GM12878 (cell line): ENCODE measurements at regions not wholly inside any gene's neighbourhood (a gene's known extent, or its start where the extent isn't known, plus 50 kb on each side); places are given as distances from the start of the nearest gene placed in this dataset.

ENCODE experiments used
- ATAC-seq: fragments of 200-7000 bp; cut with Tn5 transposase; 3 replicates; pipeline ENCODE4 v1.9.1; 2020; ENCODE audit warnings: mild to moderate bottlenecking, moderate library complexity
- BruUV-seq: library from RNA; stranded (reverse); fragments of 400-500 nt; replicated peaks from 2 replicates; lab custom pipeline; 2021; lab: Mats Ljungman, UMichigan
- CTCF ChIA-PET: fragments of 300-600 bp; sonication (Branson Sonifier 250); formaldehyde crosslinking; extraction: SDS; loops from one replicate; lab custom pipeline; 2021; ENCODE audit warnings: inconsistent platforms; lab: Yijun Ruan, JAX
- POLR2A ChIA-PET: fragments of 350-600 bp; formaldehyde crosslinking; extraction: SDS; loops from one replicate; lab custom pipeline; 2021; ENCODE audit warnings: inconsistent platforms; lab: Charles Lee
- RAD21 ChIA-PET: fragments of 300-600 bp; sonication (Branson Sonifier 250); formaldehyde crosslinking; loops from one replicate; lab custom pipeline; 2023; ENCODE audit warnings: antibody characterized with exemption; ENCODE audit not compliant: unreplicated experiment; lab: Charles Lee
- SMC1A ChIA-PET: fragments of 300-600 bp; sonication (Branson Sonifier 250); formaldehyde crosslinking; loops from one replicate; lab custom pipeline; 2023; ENCODE audit not compliant: unreplicated experiment, uncharacterized antibody; lab: Charles Lee
- DNase-seq: peaks from one replicate; pipeline ENCODE4 v3.0.0-alpha.2; 2011; ENCODE audit warnings: low read depth, low spot score
- FAIRE-seq: peaks from 3 replicates; lab custom pipeline; 2011; peaks lifted over from hg19 to GRCh38; lab: Jason Lieb, UNC
- H2AFZ ChIP-seq: 2 replicates; pipeline ENCODE4 v1.6.0; 2011; ENCODE audit warnings: low read depth, low read length, control low read depth; ENCODE audit not compliant: control insufficient read depth
- H3K27ac ChIP-seq: 2 replicates; pipeline ENCODE4 v1.5.1; 2011; ENCODE audit warnings: control low read depth; ENCODE audit not compliant: control insufficient read depth, insufficient read depth
- H3K27me3 ChIP-seq, 2 experiments: replicated peaks in 1 of 2; 2 replicates each; pipeline versions ENCODE4 v1.6.0 to v1.6.1; 2011; ENCODE audit warnings: low read length in 1 of 2; ENCODE audit not compliant: control insufficient read depth in 2 of 2, insufficient read depth in 2 of 2
- H3K36me3 ChIP-seq, 2 experiments: 2 replicates each; pipeline ENCODE4 v1.5.1; 2011; ENCODE audit warnings: low read length in 1 of 2; ENCODE audit not compliant: control insufficient read depth in 2 of 2, insufficient read depth in 2 of 2
- H3K4me1 ChIP-seq: 2 replicates; pipeline ENCODE4 v1.6.1; 2011; ENCODE audit warnings: mild to moderate bottlenecking, low read length, moderate library complexity, mixed read lengths; ENCODE audit not compliant: control insufficient read depth, insufficient read depth
- H3K4me2 ChIP-seq: 2 replicates; pipeline ENCODE4 v1.6.0; 2011; ENCODE audit warnings: control low read depth; ENCODE audit not compliant: control insufficient read depth, insufficient read depth
- H3K4me3 ChIP-seq: fragments of 200-600 bp; sonication (generic); 2 replicates; pipeline ENCODE4 v1.5.1; 2016
- H3K79me2 ChIP-seq: 2 replicates; pipeline ENCODE4 v1.6.0; 2011; ENCODE audit warnings: low read length; ENCODE audit not compliant: control insufficient read depth, insufficient read depth
- H3K9ac ChIP-seq: 2 replicates; pipeline ENCODE4 v1.8.0; 2011; ENCODE audit warnings: low read length, control low read depth, mixed read lengths; ENCODE audit not compliant: control insufficient read depth, insufficient read depth
- H3K9me3 ChIP-seq: replicated peaks from 3 replicates; pipeline ENCODE4 v1.5.1; 2011; ENCODE audit warnings: mild to moderate bottlenecking, low read length; ENCODE audit not compliant: control insufficient read depth, insufficient read depth
- H4K20me1 ChIP-seq: 2 replicates; pipeline ENCODE4 v1.6.0; 2011; ENCODE audit not compliant: control insufficient read depth, insufficient read depth
- MTA2 ChIP-seq: fragments of 450-650 bp; IDR thresholded peaks from 2 replicates; pipeline ENCODE4 v1.6.1; 2016; ENCODE audit warnings: low read depth, mild to moderate bottlenecking, moderate library complexity
- NFXL1 ChIP-seq: fragments of 450-650 bp; IDR thresholded peaks from 2 replicates; pipeline ENCODE4 v1.6.1; 2017; ENCODE audit warnings: antibody characterized with exemption, mild to moderate bottlenecking, borderline replicate concordance
- RAD21 ChIP-seq: IDR thresholded peaks from 2 replicates; pipeline ENCODE4 v1.6.1; 2011; ENCODE audit warnings: mild to moderate bottlenecking, low read depth, low read length, moderate library complexity; ENCODE audit not compliant: insufficient read depth
- SPI1 ChIP-seq: IDR thresholded peaks from 2 replicates; pipeline ENCODE4 v1.6.1; 2011; ENCODE audit warnings: low read depth, mild to moderate bottlenecking, low read length, moderate library complexity, borderline replicate concordance; ENCODE audit not compliant: insufficient read depth
- WGBS: methylation state at CpG from one replicate; pipeline ENCODE4 v1.1.6; 2016; ENCODE audit warnings: low lambda C conversion rate; ENCODE audit not compliant: insufficient replicate concordance, insufficient coverage; ENCODE audit errors: missing lambda C conversion rate; 5-methylcytosine and 5-hydroxymethylcytosine counted together
- in situ Hi-C: fragments of 300-500 bp; cut with MboI; formaldehyde crosslinking; loops from 9 replicates; pipeline ENCODE4 v1.14.3; 2018; ENCODE audit warnings: mixed read lengths
- intact Hi-C: fragments of 100-400 bp; cut with micrococcal nuclease; formaldehyde crosslinking; loops from one replicate; pipeline ENCODE4 v1.14.2; 2022; ENCODE audit not compliant: unreplicated experiment
- TF ChIP-seq, protein P1 (sequence below), 3 experiments: IDR thresholded peaks in 2 of 3; conservative IDR thresholded peaks in 1 of 3; 2 replicates each; pipeline ENCODE4 v1.5.1; 2011; ENCODE audit warnings: low read depth in 3 of 3, low read length in 3 of 3, mild to moderate bottlenecking in 3 of 3, control low read depth in 2 of 3, moderate library complexity in 2 of 3, inconsistent platforms in 1 of 3, mixed read lengths in 1 of 3; ENCODE audit not compliant: control insufficient read depth in 2 of 3, insufficient read depth in 1 of 3; ENCODE audit errors: extremely low read depth in 1 of 3

GRCh38 chr17:70624211-70624610 lies 454.9 kb downstream of the KCNJ2 start:
- CTCF ChIA-PET: interaction anchor here (0.6 to 4.9 kb wide), 4 partner anchors 49 to 1098 kb away, joined by 3 to 39 read pairs (median 18); no protein-coding TSS in a partner anchor
- Histone ChIP-seq H3K4me1 (no peaks in the 10 kb centered on the region), H3K4me3 (no peak overlapping the region), H3K36me3 (no peaks in the 10 kb centered on the region), H3K4me2 (no peak overlapping the region), H3K9ac (no peak overlapping the region), H3K27me3 (no peaks in the 10 kb centered on the region), H3K27ac (no peak overlapping the region), H2AFZ (no peak overlapping the region), H3K79me2 (no peaks in the 10 kb centered on the region), H3K9me3 (no peaks in the 10 kb centered on the region), H4K20me1 (no peaks in the 10 kb centered on the region)
- POLR2A ChIA-PET: no interaction called here
- RAD21 ChIA-PET: interaction anchor here (3.7 kb wide), 1 partner anchor 1017 kb away, joined by 18 read pairs; no protein-coding TSS in a partner anchor
- BruUV-seq: no TSS peak
- SMC1A ChIA-PET: interaction anchor here (0.8 to 1.7 kb wide), 6 partner anchors 17 to 1100 kb away, joined by 3 to 5 read pairs (median 3); no protein-coding TSS in a partner anchor
- TF ChIP-seq NFXL1: no peak
- TF ChIP-seq SPI1: peak; percentile 48; the same call in 1 of the 2 replicates
- intact Hi-C loops: loop anchor here (10.0 kb wide), 1 partner anchor 479 kb away; no protein-coding TSS in a partner anchor
- no peak for DNase-seq
- no peak for ATAC-seq
- FAIRE-seq: no peak
- in situ Hi-C loops: no loop called here

DNA sequence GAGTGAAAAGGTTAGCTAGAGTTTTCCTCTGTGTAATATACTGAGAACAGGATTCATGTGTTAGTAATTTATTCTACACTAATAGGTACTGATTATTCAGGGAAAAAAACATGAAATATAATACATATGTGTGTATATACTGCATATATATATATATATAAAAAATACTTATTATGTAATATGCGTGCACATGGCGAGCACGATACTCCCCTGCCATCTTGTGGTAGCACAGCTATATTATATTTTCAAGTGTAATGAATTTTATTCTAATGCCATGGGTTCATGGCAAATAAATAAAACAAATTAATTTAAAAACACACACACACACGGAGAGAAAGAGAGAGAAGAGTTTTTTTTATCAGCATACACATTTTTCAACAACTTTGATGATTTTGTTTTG lies 460.6 kb downstream of the KCNJ2 start:
- ChIA-PET POLR2A (no interaction called here), SMC1A (interaction anchor here (0.6 to 1.7 kb wide), 4 partner anchors 14 to 1021 kb away, joined by 3 read pairs; no protein-coding TSS in a partner anchor), CTCF (interaction anchor here (0.6 to 2.0 kb wide), 12 partner anchors 75 to 1378 kb away, joined by 3 to 14 read pairs (median 4); no protein-coding TSS in a partner anchor), RAD21 (interaction anchor here (2.1 to 2.2 kb wide), 2 partner anchors 1060 to 1105 kb away, joined by 4 to 11 read pairs; no protein-coding TSS in a partner anchor)
- DNase-seq: no peak
- no peaks in the 10 kb centered on the region for H3K9me3 ChIP-seq
- H3K9ac ChIP-seq: no peak overlapping the region
- BruUV-seq: no TSS peak
- H3K79me2 ChIP-seq: no peaks in the 10 kb centered on the region
- in situ Hi-C loops (loop anchor here (25.0 kb wide), 1 partner anchor 1757 kb away; no protein-coding TSS in a partner anchor), intact Hi-C loops (loop anchor here (10.0 kb wide), 1 partner anchor 485 kb away; no protein-coding TSS in a partner anchor)
- ATAC-seq: no peak
- no peak overlapping the region for H3K27ac ChIP-seq
- H3K27me3 ChIP-seq: no peaks in the 10 kb centered on the region
- no peak overlapping the region for H2AFZ ChIP-seq
- no peaks in the 10 kb centered on the region for H3K36me3 ChIP-seq
- H3K4me1 ChIP-seq: no peaks in the 10 kb centered on the region
- TF ChIP-seq MTA2: no peak
- TF ChIP-seq RAD21: peak; percentile 65
- TF ChIP-seq, protein P1, sequence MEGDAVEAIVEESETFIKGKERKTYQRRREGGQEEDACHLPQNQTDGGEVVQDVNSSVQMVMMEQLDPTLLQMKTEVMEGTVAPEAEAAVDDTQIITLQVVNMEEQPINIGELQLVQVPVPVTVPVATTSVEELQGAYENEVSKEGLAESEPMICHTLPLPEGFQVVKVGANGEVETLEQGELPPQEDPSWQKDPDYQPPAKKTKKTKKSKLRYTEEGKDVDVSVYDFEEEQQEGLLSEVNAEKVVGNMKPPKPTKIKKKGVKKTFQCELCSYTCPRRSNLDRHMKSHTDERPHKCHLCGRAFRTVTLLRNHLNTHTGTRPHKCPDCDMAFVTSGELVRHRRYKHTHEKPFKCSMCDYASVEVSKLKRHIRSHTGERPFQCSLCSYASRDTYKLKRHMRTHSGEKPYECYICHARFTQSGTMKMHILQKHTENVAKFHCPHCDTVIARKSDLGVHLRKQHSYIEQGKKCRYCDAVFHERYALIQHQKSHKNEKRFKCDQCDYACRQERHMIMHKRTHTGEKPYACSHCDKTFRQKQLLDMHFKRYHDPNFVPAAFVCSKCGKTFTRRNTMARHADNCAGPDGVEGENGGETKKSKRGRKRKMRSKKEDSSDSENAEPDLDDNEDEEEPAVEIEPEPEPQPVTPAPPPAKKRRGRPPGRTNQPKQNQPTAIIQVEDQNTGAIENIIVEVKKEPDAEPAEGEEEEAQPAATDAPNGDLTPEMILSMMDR (IDR thresholded peaks at IDR 0.05 in 2 of 3, conservative IDR thresholded peaks at IDR 0.05 in 1 of 3; ENCODE audit: control insufficient read depth in 2 of 3, extremely low read depth in 1 of 3, insufficient read depth in 1 of 3, low read depth in 3 of 3, low read length in 3 of 3): peak in 1 of 3 experiments; percentile 22; a peak in 1 of 6 replicates
- no peaks in the 10 kb centered on the region for H4K20me1 ChIP-seq
- H3K4me3 ChIP-seq: no peak overlapping the region
- WGBS: 0% methylated on average over 4 of the region's 4 CpGs
- no peak for FAIRE-seq
- no peak overlapping the region for H3K4me2 ChIP-seq
